Mesenchymal stem cell (in vitro differentiated cells and primary cell): ENCODE measurements at regions not wholly inside any gene's neighbourhood (a gene's known extent, or its start where the extent isn't known, plus 50 kb on each side); places are given as distances from the start of the nearest gene placed in this dataset.

Experiments
- DNase-seq: peaks from one replicate; pipeline ENCODE4 v3.0.0-alpha.2; 2013
- H2AFZ ChIP-seq: one replicate; pipeline ENCODE4 v1.6.1; 2013; ENCODE audit warnings: low read depth, mild to moderate bottlenecking, control low read depth, inconsistent platforms, low read length, moderate library complexity
- H2AK5ac ChIP-seq: 2 replicates; pipeline ENCODE4 v1.6.1; 2013; ENCODE audit warnings: low read length, moderate library complexity, mild to moderate bottlenecking, inconsistent platforms; ENCODE audit not compliant: severe bottlenecking
- H2BK120ac ChIP-seq: one replicate; pipeline ENCODE4 v1.6.1; 2013; ENCODE audit warnings: low read depth, mild to moderate bottlenecking, inconsistent platforms, low read length, moderate library complexity
- H2BK12ac ChIP-seq, 2 experiments: one replicate each; pipeline ENCODE4 v1.6.1; 2013; ENCODE audit warnings: inconsistent platforms in 2 of 2, low read length in 2 of 2, mild to moderate bottlenecking in 2 of 2, moderate library complexity in 2 of 2, control low read depth in 1 of 2
- H2BK15ac ChIP-seq: one replicate; pipeline ENCODE4 v1.6.1; 2013; ENCODE audit warnings: mild to moderate bottlenecking, low read depth, inconsistent platforms; ENCODE audit not compliant: poor library complexity, severe bottlenecking
- H2BK5ac ChIP-seq: 2 replicates; pipeline ENCODE4 v1.6.1; 2013; ENCODE audit warnings: low read depth, mild to moderate bottlenecking, low read length, control low read depth, inconsistent platforms; ENCODE audit not compliant: poor library complexity, severe bottlenecking
- H3K14ac ChIP-seq, 2 experiments: one replicate each; pipeline ENCODE4 v1.6.1; 2013; ENCODE audit warnings: inconsistent platforms in 2 of 2, low read length in 2 of 2, control low read depth in 1 of 2, mild to moderate bottlenecking in 1 of 2, moderate library complexity in 1 of 2
- H3K18ac ChIP-seq, 2 experiments: one replicate each; pipeline ENCODE4 v1.6.1; 2013; ENCODE audit warnings: inconsistent platforms in 2 of 2, low read length in 2 of 2, control low read depth in 1 of 2, low read depth in 1 of 2, mild to moderate bottlenecking in 1 of 2
- H3K23ac ChIP-seq, 2 experiments: one replicate each; pipeline ENCODE4 v1.6.1; 2013; ENCODE audit warnings: inconsistent platforms in 2 of 2, low read length in 2 of 2, mild to moderate bottlenecking in 2 of 2, moderate library complexity in 2 of 2, control low read depth in 1 of 2
- H3K27ac ChIP-seq: 2 replicates; pipeline ENCODE4 v1.5.1; 2013; ENCODE audit warnings: mild to moderate bottlenecking, moderate library complexity, low read length, control low read depth, inconsistent platforms; ENCODE audit not compliant: poor library complexity, severe bottlenecking
- H3K27me3 ChIP-seq, 2 experiments: 2 replicates each; pipeline versions ENCODE4 v1.6.1 to v1.7.0; 2013; ENCODE audit warnings: low read length in 2 of 2, mild to moderate bottlenecking in 2 of 2, moderate library complexity in 2 of 2, control low read depth in 1 of 2, inconsistent platforms in 1 of 2; ENCODE audit not compliant: control insufficient read depth in 1 of 2, insufficient read depth in 1 of 2
- H3K36me3 ChIP-seq, 2 experiments: 2 replicates each; pipeline versions ENCODE4 v1.6.1 to v1.7.0; 2013; ENCODE audit warnings: low read length in 2 of 2, control low read depth in 1 of 2, inconsistent platforms in 1 of 2, low read depth in 1 of 2, mild to moderate bottlenecking in 1 of 2; ENCODE audit not compliant: insufficient read depth in 2 of 2, control insufficient read depth in 1 of 2
- H3K4ac ChIP-seq, 2 experiments: one replicate each; pipeline ENCODE4 v1.6.1; 2013; ENCODE audit warnings: inconsistent platforms in 2 of 2, low read length in 2 of 2, mild to moderate bottlenecking in 2 of 2, moderate library complexity in 2 of 2, control low read depth in 1 of 2, low read depth in 1 of 2
- H3K4me1 ChIP-seq: 2 replicates; pipeline ENCODE4 v1.6.1; 2013; ENCODE audit warnings: low read depth, low read length, control low read depth; ENCODE audit not compliant: control insufficient read depth, insufficient read depth
- H3K4me2 ChIP-seq: 2 replicates; pipeline ENCODE4 v1.6.1; 2013; ENCODE audit warnings: low read length, mild to moderate bottlenecking, inconsistent platforms; ENCODE audit not compliant: poor library complexity, severe bottlenecking
- H3K4me3 ChIP-seq, 2 experiments: 2 replicates each; pipeline versions ENCODE4 v1.5.1 to v1.7.0; 2013; ENCODE audit warnings: low read length in 2 of 2, mild to moderate bottlenecking in 2 of 2, control low read depth in 1 of 2, low read depth in 1 of 2; ENCODE audit not compliant: insufficient read depth in 1 of 2
- H3K79me1 ChIP-seq: replicated peaks from 2 replicates; pipeline ENCODE4 v1.6.1; 2013; ENCODE audit warnings: mild to moderate bottlenecking, control low read depth, low read length, inconsistent platforms; ENCODE audit not compliant: poor library complexity, severe bottlenecking
- H3K9ac ChIP-seq: 2 replicates; pipeline ENCODE4 v1.7.0; 2013; ENCODE audit warnings: mild to moderate bottlenecking, low read length, moderate library complexity
- H3K9me3 ChIP-seq: 2 replicates; pipeline ENCODE4 v1.7.0; 2013; ENCODE audit warnings: mild to moderate bottlenecking, low read length; ENCODE audit not compliant: control insufficient read depth
- H4K8ac ChIP-seq: one replicate; pipeline ENCODE4 v1.6.1; 2013; ENCODE audit warnings: inconsistent platforms, mild to moderate bottlenecking, low read length, moderate library complexity
- H4K91ac ChIP-seq: one replicate; pipeline ENCODE4 v1.6.1; 2013; ENCODE audit warnings: mild to moderate bottlenecking, low read length, inconsistent platforms
- WGBS: methylation state at CpG from one replicate; pipeline ENCODE4 v1.1.7; 2013; ENCODE audit warnings: mixed read lengths; 5-methylcytosine and 5-hydroxymethylcytosine counted together

DNA sequence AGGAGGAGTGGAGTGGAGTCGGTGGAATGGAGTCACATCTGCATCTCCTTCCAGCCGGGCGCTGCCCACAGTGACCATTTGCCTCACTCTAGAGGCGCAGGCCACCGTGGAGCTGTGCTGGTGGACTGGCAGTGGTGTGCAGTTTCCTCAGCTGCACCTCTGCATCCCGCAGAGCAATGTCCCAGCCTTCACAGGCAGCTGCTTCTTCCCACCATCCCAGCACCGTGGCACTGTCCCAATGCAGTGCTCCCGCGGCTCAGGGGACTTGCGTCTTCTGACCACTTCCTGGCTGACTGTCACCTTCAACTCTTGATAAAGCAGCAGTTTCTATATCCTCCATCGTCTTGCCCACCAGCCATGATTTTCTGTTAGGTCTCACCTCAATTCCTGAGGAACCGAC is 90.3 kb upstream of the SFMBT2 start:
- Histone ChIP-seq H3K79me1 (no peaks in the 10 kb centered on the region), H3K23ac (no peak overlapping the region), H3K9ac (no peak overlapping the region), H3K4me2 (no peak overlapping the region), H2BK15ac (no peak overlapping the region), H2BK12ac (no peak overlapping the region), H3K4me1 (no peaks in the 10 kb centered on the region), H3K18ac (no peak overlapping the region), H3K14ac (no peak overlapping the region), H3K27ac (no peak overlapping the region), H2BK5ac (no peak overlapping the region), H2AFZ (no peak overlapping the region), H3K4ac (no peak overlapping the region), H4K8ac (no peak overlapping the region), H3K9me3 (no peaks in the 10 kb centered on the region), H3K36me3 (no peaks in the 10 kb centered on the region), H3K4me3 (no peak overlapping the region), H3K27me3 (peaks cover 0 to 4% of the 10 kb centered on the region in 2 experiments), H2AK5ac (no peak overlapping the region), H2BK120ac (no peak overlapping the region), H4K91ac (no peak overlapping the region)
- WGBS: 96% methylated on average over 11 of the region's 12 CpGs
- DNase-seq: no peak

DNA sequence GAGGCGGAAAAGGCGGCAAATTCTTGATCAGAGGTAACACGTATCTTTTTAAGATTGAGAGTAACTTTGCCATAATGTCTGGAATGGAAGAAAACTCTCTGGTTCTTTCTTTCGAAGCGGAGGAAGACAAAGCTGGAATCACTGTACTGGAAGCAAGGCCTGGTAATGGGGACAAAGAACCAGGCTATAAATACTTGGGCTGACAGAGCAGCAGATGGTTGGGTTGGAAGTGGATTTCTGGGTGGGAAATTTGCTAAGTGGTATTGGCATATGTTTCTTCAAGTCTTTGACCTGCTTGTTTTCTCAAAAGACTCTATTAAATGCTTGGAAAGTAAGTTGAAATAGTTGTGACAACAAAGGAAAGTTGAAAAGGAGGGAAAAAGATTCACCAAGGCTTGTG is 87.3 kb upstream of the SFMBT2 start:
- Histone ChIP-seq H2BK5ac (no peak overlapping the region), H3K27ac (no peak overlapping the region), H3K9me3 (no peaks in the 10 kb centered on the region), H4K8ac (no peak overlapping the region), H2BK12ac (no peak overlapping the region), H2BK15ac (no peak overlapping the region), H3K79me1 (no peaks in the 10 kb centered on the region), H3K4me2 (no peak overlapping the region), H3K4ac (no peak overlapping the region), H3K9ac (no peak overlapping the region), H2AFZ (no peak overlapping the region), H3K18ac (no peak overlapping the region), H2AK5ac (no peak overlapping the region), H4K91ac (no peak overlapping the region), H3K4me3 (no peak overlapping the region), H3K27me3 (peaks cover 0 to 27% of the 10 kb centered on the region in 2 experiments), H3K23ac (no peak overlapping the region), H3K36me3 (no peaks in the 10 kb centered on the region), H3K14ac (no peak overlapping the region), H3K4me1 (no peaks in the 10 kb centered on the region), H2BK120ac (no peak overlapping the region)
- no peak for DNase-seq
- WGBS: 96% methylated on average over 5 of the region's 5 CpGs

- Histone ChIP-seq H2BK120ac (no peak overlapping the region), H3K79me1 (no peaks in the 10 kb centered on the region), H2BK12ac (no peak overlapping the region), H2AK5ac (no peak overlapping the region), H3K18ac (no peak overlapping the region), H4K91ac (no peak overlapping the region), H3K14ac (no peak overlapping the region), H2AFZ (no peak overlapping the region), H3K4me1 (no peaks in the 10 kb centered on the region), H3K27ac (no peak overlapping the region), H3K36me3 (no peaks in the 10 kb centered on the region), H3K23ac (no peak overlapping the region), H4K8ac (no peak overlapping the region), H3K4me3 (no peak overlapping the region), H3K4ac (no peak overlapping the region), H2BK15ac (no peak overlapping the region), H3K4me2 (no peak overlapping the region), H3K9ac (no peak overlapping the region), H3K27me3 (peaks cover 0 to 27% of the 10 kb centered on the region in 2 experiments), H2BK5ac (no peak overlapping the region), H3K9me3 (no peaks in the 10 kb centered on the region)
- 60% methylated on average over 1 of the region's 2 CpGs for WGBS
- no peak for DNase-seq
These were observed 83.2 kb upstream of the SFMBT2 start for GRCh38 chr10:7493996-7494395.

GRCh38 chr10:7492660-7493046 is 81.8 kb upstream of the SFMBT2 start:
- 72% methylated on average over 4 of the region's 4 CpGs for WGBS
- no peak overlapping the region for H2BK15ac ChIP-seq
- H2AK5ac ChIP-seq: no peak overlapping the region
- H2BK5ac ChIP-seq: no peak overlapping the region
- peaks cover 0 to 32% of the 10 kb centered on the region in 2 experiments for H3K27me3 ChIP-seq
- H3K23ac ChIP-seq: no peak overlapping the region
- H3K79me1 ChIP-seq: no peaks in the 10 kb centered on the region
- no peak for DNase-seq
- H3K36me3 ChIP-seq: no peaks in the 10 kb centered on the region
- no peak overlapping the region for H3K14ac ChIP-seq
- no peak overlapping the region for H3K18ac ChIP-seq
- no peak overlapping the region for H2AFZ ChIP-seq
- H3K4ac ChIP-seq: no peak overlapping the region
- H2BK12ac ChIP-seq: no peak overlapping the region
- H3K4me2 ChIP-seq: no peak overlapping the region
- no peak overlapping the region for H3K9ac ChIP-seq
- no peaks in the 10 kb centered on the region for H3K4me1 ChIP-seq
- H2BK120ac ChIP-seq: no peak overlapping the region
- H3K9me3 ChIP-seq: no peaks in the 10 kb centered on the region
- H4K91ac ChIP-seq: no peak overlapping the region
- H4K8ac ChIP-seq: no peak overlapping the region
- H3K4me3 ChIP-seq: no peak overlapping the region
- H3K27ac ChIP-seq: no peak overlapping the region
